ENCODE measurements at regions not wholly inside any gene's neighbourhood (a gene's known extent, or its start where the extent isn't known, plus 50 kb on each side); places are given as distances from the start of the nearest gene placed in this dataset.

GRCh38 chr10:24784061-24784460, 60.4 kb upstream of the ARHGAP21 start:
- Mint-ChIP-seq H3K36me3 (ENCODE audit: low read depth) (no peaks in the 10 kb centered on the region), H3K27me3 (peaks cover 4% of the 10 kb centered on the region), H3K27ac (no peak overlapping the region), H3K4me3 (no peak overlapping the region), H3K9me3 (no peaks in the 10 kb centered on the region), H3K4me1 (ENCODE audit: low read depth) (no peaks in the 10 kb centered on the region)
- ChIA-PET POLR2A (no interaction called here), CTCF (interaction anchor here (0.6 kb wide), 1 partner anchor 92 kb away, joined by 3 read pairs; no protein-coding TSS in a partner anchor)
- H3K27me3 ChIP-seq (ENCODE audit: control insufficient read depth in 1 of 2, insufficient read depth in 2 of 2, low read length in 2 of 2), result peaks cover 0 to 2% of the 10 kb centered on the region in 2 experiments
- no peaks in the 10 kb centered on the region for H3K36me3 ChIP-seq (ENCODE audit: insufficient read depth, low read length)
- no peaks in the 10 kb centered on the region for H3K4me1 ChIP-seq (ENCODE audit: insufficient read depth, low read length)
- no peak for TF ChIP-seq CTCF (IDR thresholded peaks at IDR 0.05)
- H3K9me3 ChIP-seq (ENCODE audit: control insufficient read depth in 1 of 2, insufficient read depth in 1 of 2, low read length in 2 of 2), result no peaks in the 10 kb centered on the region
- H3K4me3 ChIP-seq (ENCODE audit: low read length), result no peak overlapping the region
- no peak for ATAC-seq (ENCODE audit: poor library complexity)
- DNase-seq, result no peak
- H3K27ac ChIP-seq (ENCODE audit: low read depth in 1 of 2, low read length in 2 of 2), result no peak overlapping the region
- intact Hi-C loops (cut with DNase I, micrococcal nuclease), result no loop called here

DNA sequence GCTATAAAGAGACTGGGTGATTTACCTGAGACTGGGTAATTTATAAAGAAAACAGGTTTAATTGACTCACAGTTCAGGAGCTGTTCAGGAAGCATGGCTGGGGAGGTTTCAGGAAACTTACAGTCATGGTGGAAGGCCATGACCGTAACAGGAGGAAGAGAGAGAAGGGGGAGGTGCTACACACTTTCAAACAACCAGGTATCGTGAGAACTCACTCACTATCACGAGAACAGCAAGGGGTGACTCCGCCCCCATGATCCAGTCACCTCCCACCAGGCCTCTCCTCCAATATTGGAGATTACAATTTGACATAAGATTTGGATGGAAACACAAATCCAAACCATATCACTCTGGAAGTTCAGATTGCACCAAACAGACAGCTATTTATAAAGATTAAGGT, 59.8 kb upstream of the ARHGAP21 start:
- ATAC-seq (ENCODE audit: poor library complexity) (no peak), DNase-seq (no peak)
- ChIA-PET CTCF (interaction anchor here (0.6 kb wide), 1 partner anchor 21 kb away, joined by 3 read pairs; no protein-coding TSS in a partner anchor), POLR2A (no interaction called here)
- Histone ChIP-seq H3K4me1 (ENCODE audit: insufficient read depth, low read length) (no peaks in the 10 kb centered on the region), H3K27me3 (ENCODE audit: control insufficient read depth in 1 of 2, insufficient read depth in 2 of 2, low read length in 2 of 2) (peaks cover 0 to 2% of the 10 kb centered on the region in 2 experiments), H3K36me3 (ENCODE audit: insufficient read depth, low read length) (no peaks in the 10 kb centered on the region), H3K9me3 (ENCODE audit: control insufficient read depth in 1 of 2, insufficient read depth in 1 of 2, low read length in 2 of 2) (peaks cover 0 to 2% of the 10 kb centered on the region in 2 experiments), H3K4me3 (ENCODE audit: low read length) (no peak overlapping the region), H3K27ac (ENCODE audit: low read depth in 1 of 2, low read length in 2 of 2) (no peak overlapping the region)
- Mint-ChIP-seq H3K9me3 (no peaks in the 10 kb centered on the region), H3K27me3 (peaks cover 4% of the 10 kb centered on the region), H3K27ac (no peak overlapping the region), H3K36me3 (ENCODE audit: low read depth) (no peaks in the 10 kb centered on the region), H3K4me1 (ENCODE audit: low read depth) (no peaks in the 10 kb centered on the region), H3K4me3 (no peak overlapping the region)
- intact Hi-C loops (cut with DNase I, micrococcal nuclease), result no loop called here
- no peak for TF ChIP-seq CTCF (IDR thresholded peaks at IDR 0.05)

- no peak for TF ChIP-seq CTCF (IDR thresholded peaks at IDR 0.05)
- Histone ChIP-seq H3K4me3 (ENCODE audit: low read length) (no peak overlapping the region), H3K9me3 (ENCODE audit: control insufficient read depth in 1 of 2, insufficient read depth in 1 of 2, low read length in 2 of 2) (peaks cover 0 to 4% of the 10 kb centered on the region in 2 experiments), H3K27ac (ENCODE audit: low read depth in 1 of 2, low read length in 2 of 2) (no peak overlapping the region), H3K36me3 (ENCODE audit: insufficient read depth, low read length) (no peaks in the 10 kb centered on the region), H3K4me1 (ENCODE audit: insufficient read depth, low read length) (no peaks in the 10 kb centered on the region), H3K27me3 (ENCODE audit: control insufficient read depth in 1 of 2, insufficient read depth in 2 of 2, low read length in 2 of 2) (no peaks in the 10 kb centered on the region)
- CTCF ChIA-PET, result no interaction called here
- H3K27ac Mint-ChIP-seq, result no peak overlapping the region
- no peaks in the 10 kb centered on the region for H3K9me3 Mint-ChIP-seq
- peaks cover 16% of the 10 kb centered on the region for H3K4me1 Mint-ChIP-seq (ENCODE audit: low read depth)
- DNase-seq, result no peak
- H3K4me3 Mint-ChIP-seq, result no peak overlapping the region
- intact Hi-C loops (cut with DNase I, micrococcal nuclease), result no loop called here
- H3K36me3 Mint-ChIP-seq (ENCODE audit: low read depth), result no peaks in the 10 kb centered on the region
- ATAC-seq (ENCODE audit: poor library complexity), result no peak
- POLR2A ChIA-PET, result no interaction called here
- peaks cover 4% of the 10 kb centered on the region for H3K27me3 Mint-ChIP-seq
Observed at GRCh38 chr10:24779737-24780136, 56.0 kb upstream of the ARHGAP21 start.

Measured in CD4-positive, alpha-beta T cell (primary cell).